GM18870 (cell line): ENCODE measurements at regions not wholly inside any gene's neighbourhood (a gene's known extent, or its start where the extent isn't known, plus 50 kb on each side); places are given as distances from the start of the nearest gene placed in this dataset.
"Not testable (repeated sequence)": the region's sequence is repeated elsewhere in the genome, so short reads cannot be mapped to it uniquely, and the experiment has no call there.

Experiments used
- ATAC-seq: cut with Tn5 transposase; IDR thresholded peaks from one replicate; pipeline ENCODE4 v1.9.1; 2021; ENCODE audit warnings: moderate library complexity; ENCODE audit not compliant: unreplicated experiment

GRCh38 chr7:67608806-67609205 lies 612.2 kb downstream of the TYW1 start:
- no peak for ATAC-seq

- ATAC-seq: no peak
Measured at GRCh38 chr7:67610897-67611296, 614.3 kb downstream of the TYW1 start.

GRCh38 chr7:67614843-67615242 lies 618.2 kb downstream of the TYW1 start:
- ATAC-seq: no peak

GRCh38 chr7:67616517-67616916 lies 619.9 kb downstream of the TYW1 start:
- ATAC-seq: no peak

GRCh38 chr7:67618556-67619162 lies 622.0 kb downstream of the TYW1 start:
- ATAC-seq: no peak

- ATAC-seq: no peak
Measured at GRCh38 chr7:67619175-67619574, 622.5 kb downstream of the TYW1 start.

- ATAC-seq: no peak
Measured at GRCh38 chr7:67620216-67620933, 623.7 kb downstream of the TYW1 start.

- no peak for ATAC-seq
Measured at GRCh38 chr7:67621704-67622103, 625.1 kb downstream of the TYW1 start.

GRCh38 chr7:67625257-67625737 lies 628.7 kb downstream of the TYW1 start:
- ATAC-seq: no peak

GRCh38 chr7:67631476-67631875 lies 634.8 kb downstream of the TYW1 start:
- ATAC-seq: no peak

GRCh38 chr7:67635271-67635670 lies 638.6 kb downstream of the TYW1 start:
- ATAC-seq: no peak

- ATAC-seq: no peak
Measured at GRCh38 chr7:67636348-67637022, 639.9 kb downstream of the TYW1 start.

GRCh38 chr7:67637023-67637358 lies 640.4 kb downstream of the TYW1 start:
- no peak for ATAC-seq

GRCh38 chr7:67642542-67642941 lies 645.9 kb downstream of the TYW1 start:
- not testable (repeated sequence) for ATAC-seq

- ATAC-seq: no peak
Measured at GRCh38 chr7:67644151-67644550, 647.5 kb downstream of the TYW1 start.

- ATAC-seq: no peak
Measured at GRCh38 chr7:67652937-67653336, 656.3 kb downstream of the TYW1 start.

GRCh38 chr7:67653856-67654454 lies 657.3 kb downstream of the TYW1 start:
- no peak for ATAC-seq

- ATAC-seq: no peak
Measured at GRCh38 chr7:67654642-67655041, 658.0 kb downstream of the TYW1 start.

- ATAC-seq: no peak
Measured at GRCh38 chr7:67655168-67655567, 658.5 kb downstream of the TYW1 start.

- no peak for ATAC-seq
Measured at GRCh38 chr7:67659091-67659490, 662.5 kb downstream of the TYW1 start.

GRCh38 chr7:67662804-67663203 lies 666.2 kb downstream of the TYW1 start:
- ATAC-seq: no peak

GRCh38 chr7:67663644-67664043 lies 667.0 kb downstream of the TYW1 start:
- ATAC-seq: no peak
